Activated T-cell treated with anti-CD3 and anti-CD28 coated beads for 24 hours (primary cell): ENCODE measurements at regions not wholly inside any gene's neighbourhood (a gene's known extent, or its start where the extent isn't known, plus 50 kb on each side); places are given as distances from the start of the nearest gene placed in this dataset.
"Not testable (repeated sequence)": the region's sequence is repeated elsewhere in the genome, so short reads cannot be mapped to it uniquely, and the experiment has no call there.

Experiments
- DNase-seq: peaks from one replicate; pipeline ENCODE4 v3.0.0-alpha.2; 2020; ENCODE audit warnings: low read depth

DNA sequence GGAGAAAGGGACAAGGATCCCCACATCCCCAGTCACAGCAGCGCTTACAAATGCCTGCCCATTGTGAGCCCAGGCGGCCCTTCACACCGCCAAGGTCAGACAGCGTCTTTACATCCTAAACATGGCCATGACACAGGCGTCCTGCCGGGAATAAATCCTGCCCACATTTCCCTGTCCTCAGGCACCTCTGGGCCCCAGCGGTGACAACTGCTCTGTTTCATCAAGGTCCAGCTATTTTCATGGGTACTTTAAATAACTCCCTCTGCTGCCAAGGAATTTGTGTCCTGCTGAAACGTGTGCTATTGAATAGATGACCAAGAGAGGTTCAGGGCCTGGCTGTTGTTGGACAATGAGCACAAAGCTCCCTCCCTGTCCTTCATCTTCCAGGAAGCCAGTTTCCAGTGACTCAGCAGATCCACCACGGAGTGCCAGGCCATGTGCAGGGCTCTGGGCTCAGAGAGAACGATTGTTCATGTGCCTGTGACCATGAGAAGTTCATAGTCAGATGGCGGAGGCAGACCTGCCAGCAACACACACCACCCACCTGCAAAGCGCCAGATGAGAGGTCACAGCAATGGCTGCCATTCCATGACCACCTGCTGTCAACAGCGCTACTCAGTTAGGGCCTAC lies 195.8 kb downstream of the MATN1 start:
- DNase-seq = no peak

DNA sequence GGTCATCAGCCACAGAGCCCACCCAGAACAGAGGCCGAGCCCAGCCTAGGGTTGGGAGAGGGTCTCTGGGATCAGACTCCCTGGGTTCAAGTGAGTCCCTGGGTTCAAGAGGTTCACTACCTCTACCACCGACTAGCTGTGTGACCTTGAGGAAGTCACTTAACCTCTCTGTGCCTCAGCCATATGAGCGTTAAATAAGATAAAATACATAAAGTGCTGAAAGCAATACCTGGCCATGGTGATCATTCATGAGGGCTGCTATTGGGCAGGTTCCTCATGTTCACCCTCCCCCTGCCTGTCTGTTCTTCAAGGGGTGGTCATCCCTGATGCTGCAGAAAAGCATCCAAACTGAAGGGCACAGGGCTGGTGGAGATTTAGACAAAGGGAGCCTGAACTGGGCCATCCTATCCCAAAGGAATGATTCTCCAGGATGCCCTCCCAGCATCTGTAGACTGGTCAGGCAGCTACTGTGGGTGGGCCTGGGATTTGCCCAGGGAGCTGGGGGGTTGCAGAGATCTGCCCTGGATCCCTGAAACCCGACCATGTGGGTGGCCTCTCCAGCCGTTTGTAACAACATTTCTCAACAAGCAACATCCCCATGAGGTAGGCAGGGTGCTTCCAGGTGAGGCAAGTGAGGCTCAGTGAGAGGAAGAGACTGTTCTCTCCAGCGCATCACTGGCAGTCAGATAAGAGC lies 196.6 kb downstream of the MATN1 start:
- no peak for DNase-seq

DNA sequence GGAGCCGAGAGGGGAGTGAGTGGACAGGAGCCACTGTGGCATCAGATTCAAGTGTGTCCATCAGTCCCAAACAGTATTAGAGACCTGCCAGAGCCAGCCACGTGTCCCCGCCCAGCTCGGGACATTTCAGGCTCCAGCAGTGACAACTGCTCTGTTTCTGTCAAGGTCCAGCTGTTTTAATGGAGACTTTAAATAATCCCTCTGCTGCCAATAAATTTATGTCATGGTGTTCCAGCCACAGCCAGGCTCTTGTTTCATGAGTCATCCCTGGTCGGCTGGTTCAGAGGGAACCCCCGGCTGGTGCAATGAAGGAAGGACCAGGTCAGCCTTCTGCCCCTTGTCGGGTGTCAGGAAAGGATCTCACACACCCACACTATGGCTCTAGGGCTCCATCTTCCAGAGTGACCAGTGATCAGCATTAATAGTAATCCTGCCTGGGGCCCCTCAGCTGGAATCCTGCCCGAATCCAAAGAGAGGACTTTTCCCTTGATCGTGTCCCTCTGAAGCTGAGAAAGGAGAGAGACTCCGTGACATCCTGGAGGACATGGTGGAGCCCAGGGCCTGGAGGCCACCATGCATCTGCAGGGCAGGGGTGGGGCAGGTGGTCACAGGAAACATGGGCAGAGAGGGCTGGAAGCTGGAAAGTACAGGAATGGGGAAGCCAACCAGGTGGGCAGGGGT lies 197.3 kb downstream of the MATN1 start:
- DNase-seq = no peak

DNA sequence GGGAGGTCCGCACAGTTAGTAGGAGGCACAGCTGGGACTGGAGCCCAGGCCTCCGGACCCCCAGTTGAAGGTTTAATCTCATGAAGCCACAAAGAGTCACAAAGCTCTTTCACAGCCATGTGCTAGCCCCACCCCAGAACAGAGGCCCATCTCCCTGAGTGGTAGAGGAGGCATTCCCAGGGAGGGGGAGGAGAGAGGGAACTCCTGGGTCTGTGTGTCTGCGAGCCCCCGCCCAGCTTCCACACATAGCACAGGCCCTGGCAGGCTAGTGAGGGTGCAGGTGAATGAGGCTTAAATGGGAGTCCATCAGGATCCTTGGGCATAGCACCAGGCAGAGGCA lies 197.8 kb downstream of the MATN1 start:
- DNase-seq = no peak

DNA sequence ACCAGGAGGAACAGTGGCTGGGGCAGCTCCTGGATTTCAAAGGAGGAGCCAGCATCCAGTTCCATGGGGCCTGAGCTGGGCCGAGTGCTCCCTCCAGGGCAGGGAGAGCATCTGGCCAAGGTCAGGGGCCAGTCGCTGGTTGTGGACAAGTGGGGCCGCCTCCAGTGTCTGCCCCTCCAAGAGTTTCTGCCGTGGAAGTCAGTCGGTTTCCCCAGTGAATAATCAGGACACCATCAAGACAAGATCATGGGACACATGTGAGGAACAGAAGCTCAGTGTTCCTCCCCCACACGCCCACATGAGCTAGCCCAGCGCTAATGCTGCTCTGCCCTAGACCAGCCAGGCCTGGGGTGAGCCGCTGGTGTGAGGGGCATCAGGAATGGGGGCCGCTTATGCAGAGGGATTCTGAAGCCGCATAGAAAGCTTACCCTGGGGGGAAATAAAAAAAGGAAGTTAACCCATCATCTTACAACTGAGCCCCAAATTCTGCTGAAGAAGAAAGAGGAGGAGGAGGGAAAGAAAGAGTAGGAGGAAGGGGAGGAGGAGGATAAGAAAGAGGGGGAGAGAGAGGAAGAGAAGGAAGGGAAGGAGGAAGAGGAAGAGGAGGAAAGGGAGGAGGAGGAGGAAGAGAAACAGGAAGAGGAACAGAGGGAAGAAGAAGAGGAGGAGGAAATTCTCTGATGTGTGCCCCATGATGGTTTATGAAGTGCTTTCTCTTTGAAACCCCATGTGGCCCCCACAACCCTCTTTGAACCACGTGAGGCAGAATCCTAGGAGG lies 198.4 kb downstream of the MATN1 start:
- no peak for DNase-seq

DNA sequence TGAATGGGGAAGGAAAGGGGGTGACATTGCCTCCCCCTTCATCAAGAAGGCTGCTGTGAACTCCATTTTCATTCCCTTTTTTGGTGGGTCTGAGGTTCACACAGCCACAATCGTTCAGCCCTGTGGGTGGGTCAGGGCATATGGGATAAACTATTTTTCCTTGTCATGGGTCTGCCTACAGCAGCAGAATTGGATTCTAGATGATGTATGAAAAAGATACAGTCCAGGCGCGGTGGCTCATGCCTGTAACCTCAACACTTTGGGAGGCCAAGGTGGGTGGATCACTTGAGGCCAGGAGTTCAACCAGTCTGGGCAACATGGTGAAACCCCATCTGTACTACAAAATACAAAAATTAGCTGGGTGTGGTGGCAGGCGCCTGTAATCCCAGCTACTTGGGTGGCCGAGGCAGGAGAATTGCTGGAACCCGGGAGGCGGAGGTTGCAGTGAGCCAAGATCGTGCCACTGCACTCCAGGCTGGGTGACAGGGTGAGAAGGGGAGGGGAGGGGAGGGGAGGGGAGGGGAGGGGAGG lies 199.3 kb downstream of the MATN1 start:
- not testable (repeated sequence) for DNase-seq

DNA sequence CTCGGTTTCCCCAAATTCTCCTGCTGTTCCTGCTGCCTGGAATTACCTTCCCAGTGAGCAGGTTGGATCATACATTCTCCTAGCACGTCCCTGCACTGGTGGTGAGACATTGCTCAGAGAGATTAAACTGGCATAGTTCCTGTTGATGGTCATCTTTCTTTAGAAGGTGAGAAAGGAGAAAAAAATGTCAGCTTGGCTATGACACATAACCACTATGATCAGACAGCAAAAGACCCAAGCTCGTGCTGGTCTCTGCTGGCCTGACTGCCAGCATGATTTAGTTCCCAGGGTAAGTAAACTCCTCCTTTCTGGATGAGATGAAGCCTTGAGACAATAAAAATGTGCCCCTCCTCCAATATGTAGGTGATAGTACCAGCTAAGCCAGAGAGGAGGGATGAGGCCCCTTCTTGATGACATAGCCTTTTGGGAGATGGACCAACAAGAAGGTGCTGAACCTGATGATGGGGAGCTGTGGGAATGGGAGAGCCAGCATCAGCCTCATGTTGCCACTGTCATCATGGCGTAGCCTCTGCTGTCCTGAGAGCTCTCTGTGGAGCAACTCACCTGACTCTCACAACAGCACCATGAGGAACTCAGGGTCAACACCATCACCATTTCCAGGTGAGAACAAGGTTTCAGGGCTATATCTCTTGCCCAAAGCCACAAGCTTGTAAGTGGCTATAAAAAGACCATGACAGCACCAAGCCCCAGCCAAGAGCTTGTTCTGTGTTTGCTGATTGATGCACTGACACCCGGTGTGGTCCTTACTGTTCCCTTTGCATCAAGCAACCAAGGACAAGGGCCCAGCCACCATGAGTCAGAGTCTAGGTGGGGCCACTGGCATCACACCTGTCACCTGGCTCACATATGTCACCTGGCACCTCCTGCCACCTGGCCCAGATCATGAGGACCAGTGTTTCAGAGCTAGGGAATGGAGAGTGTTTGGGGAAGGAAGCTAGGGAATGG lies 200.0 kb downstream of the MATN1 start:
- DNase-seq = no peak

DNA sequence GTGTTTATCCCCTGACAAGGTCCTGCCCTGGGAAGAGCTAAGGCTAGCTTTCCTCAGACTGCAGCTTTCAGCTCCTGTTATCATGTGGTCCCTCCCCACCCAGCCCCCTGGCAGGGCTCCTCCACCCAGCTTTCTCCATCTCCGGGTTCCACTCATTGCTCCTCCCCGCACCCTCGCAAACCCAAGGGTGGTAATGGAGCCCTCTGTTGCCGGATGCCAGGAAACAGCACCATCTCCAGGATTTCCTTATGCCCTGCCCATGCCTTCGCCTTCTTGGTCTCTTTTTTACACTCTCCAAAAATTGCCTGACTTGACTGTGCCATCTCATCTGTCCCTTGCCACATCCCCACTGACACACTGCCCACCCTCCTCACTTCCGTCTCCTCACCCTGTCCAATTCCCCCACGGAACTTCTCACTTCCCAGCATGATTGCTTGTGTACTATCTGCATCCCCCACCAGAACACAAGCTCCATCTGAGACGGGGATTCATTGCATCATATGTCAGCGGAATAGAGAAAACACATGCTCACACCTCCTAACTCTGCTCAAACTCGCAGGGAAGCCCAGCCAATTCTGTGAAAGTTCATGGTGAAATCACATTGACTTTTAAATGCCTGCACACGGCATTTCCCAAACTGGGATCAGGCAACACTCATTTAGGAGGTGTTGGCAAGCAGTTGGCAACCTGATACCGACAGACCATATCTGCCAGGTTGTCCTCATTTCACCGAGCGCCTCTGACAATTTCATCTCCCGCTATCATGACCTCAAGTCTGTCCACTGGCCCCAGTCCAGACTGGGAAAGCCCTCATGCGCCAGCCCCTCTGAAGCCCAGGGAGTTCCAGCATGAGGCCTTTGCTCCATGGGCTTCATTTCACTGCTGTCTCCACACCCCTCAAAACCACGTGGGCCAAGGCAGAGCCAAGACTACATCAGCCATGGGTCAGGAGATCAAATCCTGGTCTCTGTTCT lies 201.1 kb downstream of the MATN1 start:
- DNase-seq = no peak

DNA sequence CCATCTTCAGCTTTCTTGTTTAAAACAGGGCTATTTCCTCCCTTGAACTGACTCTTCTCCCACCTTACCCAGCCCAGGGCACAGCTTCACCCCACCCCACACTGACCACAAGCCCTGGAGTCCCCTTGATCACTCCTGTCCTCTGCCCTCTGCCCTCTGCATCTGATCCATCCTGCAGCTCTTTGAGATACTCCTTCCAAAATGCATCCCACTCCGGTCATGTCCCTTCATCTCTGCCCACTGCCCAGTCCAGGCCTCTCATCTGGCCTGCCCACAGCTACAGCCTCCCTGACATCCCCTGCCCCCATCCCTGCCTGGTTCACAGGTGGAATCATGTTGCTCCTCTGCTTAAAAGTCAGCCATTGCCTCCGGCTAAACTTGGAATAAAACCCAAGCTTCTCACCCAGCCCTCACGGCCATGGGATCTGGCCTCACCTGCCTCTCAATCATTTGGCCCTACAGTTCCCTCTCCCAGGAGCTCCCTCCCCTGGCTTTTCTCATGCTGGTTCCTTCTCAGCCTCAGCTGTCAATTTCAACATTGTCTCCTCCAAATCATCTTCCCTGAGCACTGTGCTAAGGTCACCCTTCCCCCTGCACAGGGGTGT lies 202.0 kb downstream of the MATN1 start:
- DNase-seq = no peak

DNA sequence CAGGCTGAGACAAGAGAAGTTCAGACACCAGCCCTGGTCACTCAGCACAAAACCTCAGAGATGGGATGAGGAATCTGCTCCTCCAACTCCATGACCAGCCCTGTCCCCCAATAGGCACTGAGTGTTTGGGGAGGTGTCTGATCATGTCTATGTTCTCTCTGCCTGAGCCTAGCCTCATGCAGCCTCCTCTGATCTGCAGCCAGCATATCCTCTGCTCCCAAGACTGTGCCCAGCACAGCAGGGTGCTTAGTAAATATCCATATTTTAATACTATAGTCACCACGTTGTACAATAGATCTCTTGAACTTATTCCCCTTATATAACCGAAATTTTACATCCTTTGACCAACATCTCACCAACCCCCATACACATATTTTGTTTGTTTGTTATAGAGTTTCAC lies 202.9 kb downstream of the MATN1 start:
- no peak for DNase-seq

DNA sequence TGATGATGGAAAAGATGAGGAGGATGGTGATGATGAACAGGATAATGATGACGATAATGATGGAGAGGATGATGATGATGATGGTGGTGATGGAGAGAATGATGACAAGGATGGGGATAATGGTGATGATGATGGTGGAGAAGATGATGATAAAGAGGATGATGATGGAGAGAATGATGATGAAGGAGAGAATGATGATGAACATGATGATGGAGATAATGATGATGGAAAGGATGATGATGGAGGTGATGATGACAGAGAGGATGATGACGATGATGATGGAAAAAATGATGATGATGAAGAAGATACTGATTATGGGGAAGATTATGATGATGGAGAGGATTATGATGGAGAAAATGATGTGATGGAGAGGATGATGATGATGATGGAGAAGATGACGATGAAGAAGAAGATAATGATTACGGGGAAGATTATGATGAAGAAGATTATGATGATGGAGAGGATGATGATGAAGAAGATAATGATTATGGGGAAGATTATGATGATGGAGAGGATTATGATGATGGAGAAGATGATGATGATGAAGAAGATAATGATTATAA lies 204.1 kb downstream of the MATN1 start:
- DNase-seq = no peak

DNA sequence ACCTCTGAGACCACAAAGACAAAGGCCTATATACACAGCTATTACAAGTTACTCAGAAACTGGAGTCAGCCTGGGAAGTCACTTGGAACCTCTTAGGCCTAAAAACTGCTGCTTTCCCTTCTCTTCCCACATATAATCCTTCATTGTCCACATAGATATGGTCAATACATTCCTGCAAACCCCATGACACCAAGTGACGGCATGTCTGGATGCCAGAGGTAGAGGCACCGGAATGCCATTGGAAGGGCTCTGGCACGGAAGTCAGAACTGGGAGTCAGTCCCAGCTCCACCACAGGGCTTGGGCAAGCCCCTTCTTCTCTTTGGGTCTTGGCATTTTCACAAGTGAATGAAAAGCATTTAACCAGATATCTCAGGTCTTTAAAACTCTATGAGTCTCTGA lies 204.7 kb downstream of the MATN1 start:
- no peak for DNase-seq

DNA sequence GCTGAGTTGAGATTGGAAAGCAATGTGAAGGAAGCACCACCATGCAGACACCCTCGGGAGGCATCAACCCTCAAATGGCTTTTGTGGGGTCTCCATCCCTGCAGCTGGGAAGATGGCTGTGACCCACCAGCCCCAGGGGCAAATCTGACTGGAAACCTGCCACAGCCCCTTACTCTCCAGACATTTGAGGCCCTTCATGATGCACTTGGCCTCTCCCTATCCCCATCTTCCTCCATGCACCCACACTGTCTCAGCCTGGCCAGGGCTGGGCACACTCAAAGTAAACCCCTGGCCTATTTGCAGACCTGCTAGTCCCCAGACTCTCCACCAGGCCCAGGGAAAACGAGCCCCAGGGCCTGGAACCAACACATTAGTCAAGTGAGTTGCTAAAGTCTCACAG lies 205.2 kb downstream of the MATN1 start:
- DNase-seq = no peak

DNA sequence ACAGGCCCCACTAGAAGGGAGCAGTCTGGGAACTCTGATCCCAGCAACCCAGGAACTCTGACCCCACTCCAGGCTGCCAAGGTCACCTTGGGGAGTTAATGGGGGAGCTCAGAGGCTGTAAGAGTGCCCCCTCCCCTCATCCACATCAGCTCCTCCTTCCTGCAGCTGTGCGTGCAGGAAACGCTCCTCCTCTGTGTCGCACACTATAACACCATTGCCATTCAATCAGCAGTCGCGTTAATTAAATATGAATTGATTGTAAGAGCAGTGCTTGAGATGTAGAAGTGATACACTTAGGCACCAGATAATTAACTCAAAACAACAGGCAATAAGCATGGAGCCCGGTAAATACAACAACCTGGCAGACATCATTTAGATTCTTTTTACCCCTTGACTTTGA lies 205.7 kb downstream of the MATN1 start:
- DNase-seq = not testable (repeated sequence)

DNA sequence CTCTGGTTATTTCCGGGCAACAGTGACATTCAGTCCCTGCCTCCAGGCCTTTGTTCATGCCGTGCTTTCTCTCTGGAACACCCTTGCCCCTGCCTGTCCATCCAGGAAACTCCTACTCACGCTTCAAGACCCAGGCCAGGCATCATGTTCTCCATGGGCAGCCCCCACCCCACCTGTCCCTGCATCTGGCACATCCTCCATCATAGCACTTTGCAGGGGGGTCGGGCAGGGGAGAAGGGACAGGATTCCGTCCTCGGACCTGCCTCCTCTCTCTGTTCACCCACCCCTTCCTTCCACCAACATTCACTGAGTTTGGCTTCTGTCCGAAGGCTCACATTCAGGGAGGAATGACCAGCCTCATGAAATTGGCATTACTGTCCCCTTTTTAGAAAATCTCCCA lies 206.1 kb downstream of the MATN1 start:
- not testable (repeated sequence) for DNase-seq

DNA sequence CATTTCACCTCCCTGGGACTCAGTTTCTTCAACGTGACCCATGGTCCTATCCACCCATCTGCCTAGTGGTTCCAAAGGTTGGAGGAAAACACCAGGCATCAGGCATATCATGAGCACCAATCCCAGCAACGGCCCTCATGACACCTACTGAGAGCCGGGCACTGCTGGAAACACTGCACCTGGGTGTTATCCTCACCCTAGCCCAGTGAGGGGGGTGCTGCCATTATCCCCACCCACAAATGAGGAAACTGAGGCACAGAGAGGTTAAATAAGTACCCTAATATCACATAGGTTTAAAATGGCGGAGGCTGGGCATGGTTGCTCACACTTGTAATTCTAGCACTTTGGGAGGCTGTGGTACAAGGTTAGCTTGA lies 206.9 kb downstream of the MATN1 start:
- no peak for DNase-seq

DNA sequence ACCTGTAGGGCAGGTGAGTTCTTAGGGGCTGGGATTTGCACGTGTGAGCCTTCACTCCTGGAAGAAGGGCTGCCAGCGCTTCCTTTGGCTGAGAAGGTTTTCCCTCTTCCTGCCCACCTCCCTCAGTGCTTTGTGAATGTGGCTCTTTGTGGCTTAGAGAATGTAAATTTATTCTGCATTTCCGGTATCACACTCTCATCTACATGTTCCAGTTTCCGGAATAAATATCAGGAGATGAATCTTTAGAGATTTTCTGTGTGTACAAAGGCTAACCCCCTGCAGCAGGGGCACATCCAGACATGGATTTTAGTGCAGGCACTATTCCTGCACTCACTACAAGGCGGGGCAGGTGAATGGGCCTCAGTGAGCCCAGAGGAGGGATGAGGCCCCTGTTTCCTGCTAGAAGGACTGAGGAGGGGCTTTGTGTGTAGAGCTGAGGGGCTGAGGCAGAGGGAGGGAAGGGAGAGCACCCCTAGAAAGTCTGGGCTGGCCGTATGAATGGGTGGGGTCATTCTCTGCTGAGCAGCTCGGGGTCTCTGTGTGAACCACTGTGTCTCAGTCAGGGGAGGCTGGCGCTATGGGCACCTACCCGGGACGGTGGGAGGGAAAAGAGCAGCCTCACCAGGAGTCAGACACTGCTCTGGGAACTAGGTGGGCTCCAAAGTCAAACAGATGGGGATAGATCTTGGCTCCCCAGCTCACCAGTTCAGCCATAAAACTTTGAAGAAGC lies 207.5 kb downstream of the MATN1 start:
- no peak for DNase-seq

DNA sequence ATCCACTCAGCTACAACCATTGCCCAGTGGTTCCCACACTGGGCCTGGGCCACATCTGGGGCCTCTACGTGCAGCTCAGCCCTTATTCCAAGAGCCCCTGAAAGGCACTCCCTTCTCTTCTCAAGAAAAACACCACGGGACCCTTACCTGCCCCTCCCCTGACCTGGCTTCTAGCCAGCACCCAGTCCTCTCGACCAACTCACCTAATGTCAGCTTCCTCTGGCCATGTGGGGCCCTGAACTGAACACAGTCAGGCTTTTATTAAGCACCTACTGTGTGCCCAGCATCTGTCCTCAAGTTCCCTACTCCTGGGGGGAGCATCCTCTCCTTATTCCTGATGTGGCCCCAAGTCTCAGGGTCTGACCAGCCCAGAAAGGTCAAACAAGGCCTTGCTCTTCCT lies 208.4 kb downstream of the MATN1 start:
- DNase-seq = no peak

DNA sequence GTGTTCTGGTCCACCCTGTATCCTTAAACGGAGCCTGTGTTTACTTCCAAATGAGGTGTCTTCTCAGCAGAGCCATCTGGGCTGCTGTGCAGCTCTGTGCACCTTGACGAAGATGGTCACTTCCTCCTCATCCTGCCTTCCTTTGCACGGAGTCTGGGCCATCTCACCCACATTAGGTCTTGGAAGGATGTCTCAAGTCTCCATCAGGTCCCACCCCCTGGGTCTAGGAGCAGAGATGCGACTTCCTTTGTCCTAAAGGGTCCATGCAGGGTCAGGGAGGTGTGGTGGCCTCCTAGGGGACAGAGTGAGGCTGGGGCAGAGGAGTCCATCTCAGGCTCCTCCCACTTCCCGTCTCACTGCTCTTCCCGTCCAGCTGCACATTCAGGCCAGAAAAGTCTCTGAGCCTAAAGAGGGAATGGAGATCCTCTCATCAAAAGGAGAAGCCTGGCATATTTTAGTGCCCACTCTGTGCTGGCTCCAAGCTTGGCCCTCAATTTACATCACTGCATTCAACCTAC lies 209.2 kb downstream of the MATN1 start:
- DNase-seq = no peak
